B cell (primary cell): ENCODE measurements at regions not wholly inside any gene's neighbourhood (a gene's known extent, or its start where the extent isn't known, plus 50 kb on each side); places are given as distances from the start of the nearest gene placed in this dataset.
"Not testable (repeated sequence)": the region's sequence is repeated elsewhere in the genome, so short reads cannot be mapped to it uniquely, and the experiment has no call there.

ENCODE experiments used
- ATAC-seq: fragments of 200-7000 bp; cut with Tn5 transposase; one replicate; pipeline ENCODE4 v1.10.0; 2021; ENCODE audit warnings: low read depth, mild to moderate bottlenecking, moderate number of reproducible peaks, moderate library complexity
- CTCF ChIA-PET: fragments of 350-600 bp; sonication (Branson Sonifier 250); formaldehyde crosslinking; loops from one replicate; lab custom pipeline; 2021; ENCODE audit warnings: antibody characterized with exemption, inconsistent platforms; lab: Charles Lee
- POLR2A ChIA-PET: fragments of 350-600 bp; sonication (Branson Sonifier 250); formaldehyde crosslinking; loops from one replicate; lab custom pipeline; 2021; ENCODE audit warnings: antibody characterized with exemption; lab: Charles Lee
- DNase-seq: peaks from one replicate; pipeline ENCODE4 v3.0.0; 2013
- H2AFZ ChIP-seq: 2 replicates; pipeline ENCODE4 v1.6.1; 2012; ENCODE audit warnings: mild to moderate bottlenecking, low read depth, low read length; ENCODE audit not compliant: insufficient read depth, poor library complexity, severe bottlenecking
- H3K27ac ChIP-seq, 2 donors: 1 replicate in 1 of 2; 2 replicates in 1 of 2; pipeline ENCODE4 v1.5.1; 2012 to 2013; ENCODE audit warnings: low read length in 2 of 2, mild to moderate bottlenecking in 2 of 2, moderate library complexity in 1 of 2
- H3K27me3 ChIP-seq, 4 experiments: fragments of 200-600 bp in 1 of 4; sonication (generic) in 1 of 4; replicated peaks in 1 of 4; 1 replicate in 2 of 4; 2 replicates in 2 of 4; pipeline versions ENCODE4 v1.6.1 to v1.7.0; 2013 to 2016; ENCODE audit warnings: low read length in 3 of 4, mild to moderate bottlenecking in 2 of 4, mixed read lengths in 1 of 4, moderate library complexity in 1 of 4; ENCODE audit not compliant: insufficient read depth in 4 of 4, control insufficient read depth in 3 of 4; ENCODE audit errors: control extremely low read depth in 1 of 4
- H3K36me3 ChIP-seq, 2 experiments: replicated peaks in 1 of 2; 1 replicate in 1 of 2; 2 replicates in 1 of 2; pipeline versions ENCODE4 v1.6.1 to v1.7.1; 2013; ENCODE audit warnings: low read length in 1 of 2; ENCODE audit not compliant: insufficient read depth in 2 of 2, control insufficient read depth in 1 of 2; ENCODE audit errors: control extremely low read depth in 1 of 2, extremely low read depth in 1 of 2
- H3K4me1 ChIP-seq, 2 donors: fragments of 200-600 bp in 1 of 2; sonication (generic) in 1 of 2; 1 replicate in 1 of 2; 2 replicates in 1 of 2; pipeline versions ENCODE4 v1.5.1 to v1.6.1; 2013 to 2017; ENCODE audit warnings: low read length in 2 of 2; ENCODE audit not compliant: control insufficient read depth in 2 of 2, insufficient read depth in 2 of 2
- H3K4me2 ChIP-seq: replicated peaks from 2 replicates; pipeline ENCODE3; 2012; ENCODE audit warnings: mild to moderate bottlenecking, low read depth, low read length; ENCODE audit not compliant: poor library complexity, severe bottlenecking
- H3K4me3 ChIP-seq, 5 experiments: fragments of 200-600 bp in 1 of 5; sonication (generic) in 1 of 5; 1 replicate in 3 of 5; 2 replicates in 2 of 5; pipeline versions ENCODE4 v1.5.1 to v1.7.0; 2011 to 2016; ENCODE audit warnings: low read length in 4 of 5, mild to moderate bottlenecking in 4 of 5, low read depth in 2 of 5, control low read depth in 1 of 5, moderate library complexity in 1 of 5; ENCODE audit not compliant: insufficient read depth in 1 of 5; ENCODE audit errors: control extremely low read depth in 1 of 5, extremely low read depth in 1 of 5
- H3K79me2 ChIP-seq: fragments of 200-600 bp; sonication (generic); one replicate; pipeline ENCODE4 v1.6.0; 2016; ENCODE audit warnings: low read length; ENCODE audit not compliant: control insufficient read depth, insufficient read depth
- H3K9ac ChIP-seq: fragments of 200-600 bp; sonication (generic); 2 replicates; pipeline ENCODE4 v1.6.1; 2017; ENCODE audit warnings: mild to moderate bottlenecking, low read length, moderate library complexity
- H3K9me3 ChIP-seq, 3 donors: one replicate each; pipeline versions ENCODE4 v1.6.1 to v1.7.1; 2013; ENCODE audit warnings: low read length in 2 of 3; ENCODE audit not compliant: control insufficient read depth in 2 of 3, insufficient read depth in 1 of 3; ENCODE audit errors: control extremely low read depth in 1 of 3
- H4K20me1 ChIP-seq: 2 replicates; pipeline ENCODE4 v1.6.0; 2012; ENCODE audit warnings: mild to moderate bottlenecking, low read length; ENCODE audit not compliant: insufficient read depth, control insufficient read depth, poor library complexity, severe bottlenecking
- H3K27ac Mint-ChIP-seq: one replicate; pipeline ENCODE4 v1.8.0; 2021; ENCODE audit warnings: mixed read lengths
- H3K27me3 Mint-ChIP-seq: one replicate; pipeline ENCODE4 v1.8.0; 2021; ENCODE audit warnings: mixed read lengths
- H3K4me1 Mint-ChIP-seq: one replicate; pipeline ENCODE4 v1.8.0; 2021; ENCODE audit warnings: mixed read lengths
- H3K4me3 Mint-ChIP-seq: one replicate; pipeline ENCODE4 v1.8.0; 2021; ENCODE audit warnings: mixed read lengths
- H3K9me3 Mint-ChIP-seq: one replicate; pipeline ENCODE4 v1.8.0; 2022; ENCODE audit warnings: mixed read lengths; ENCODE audit not compliant: insufficient read depth
- EZH2 ChIP-seq: IDR thresholded peaks from 2 replicates; pipeline ENCODE4 v1.6.1; 2012; ENCODE audit warnings: borderline replicate concordance, low read depth, mild to moderate bottlenecking, moderate library complexity, low read length; ENCODE audit not compliant: insufficient read depth, poor library complexity, severe bottlenecking
- whole genome bisulfite sequencing: methylation state at CpG from one replicate; pipeline ENCODE4 v1.1.5; 2013; ENCODE audit warnings: missing lambda C conversion rate; ENCODE audit not compliant: insufficient coverage; 5-methylcytosine and 5-hydroxymethylcytosine counted together
- intact Hi-C: fragments of 100-400 bp; cut with micrococcal nuclease; formaldehyde crosslinking; loops from one replicate; pipeline ENCODE4 v1.10.0; 2022
- TF ChIP-seq, protein P1 (sequence below): fragments of 200-600 bp; IDR thresholded peaks from one replicate; pipeline ENCODE4 v1.8.0; 2022; ENCODE audit warnings: antibody characterized with exemption, mild to moderate bottlenecking

DNA sequence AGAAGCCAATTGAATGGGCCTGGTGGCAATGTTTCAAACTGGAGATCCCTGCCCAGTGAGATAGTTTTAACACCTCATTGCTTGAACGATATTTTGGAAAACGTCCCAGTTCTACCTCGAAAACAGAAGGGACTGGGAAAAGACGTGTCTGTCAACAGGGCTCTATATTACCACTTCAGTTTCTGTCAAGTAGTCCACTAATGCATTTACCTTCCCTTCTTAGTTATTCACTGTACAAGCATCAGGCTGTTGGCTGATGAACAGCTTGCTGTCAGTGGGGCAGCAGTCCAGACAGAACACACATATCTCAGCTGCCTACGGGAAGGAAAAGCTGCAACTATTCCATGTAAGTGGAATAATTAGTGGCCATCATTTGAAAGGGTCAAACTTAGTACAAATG is 794.7 kb upstream of the GBE1 start:
- intact Hi-C loops, result no loop called here
- ChIA-PET POLR2A (no interaction called here), CTCF (no interaction called here)
- no peak overlapping the region for H3K27ac ChIP-seq
- ATAC-seq (no peak), DNase-seq (no peak)
- no peaks in the 10 kb centered on the region for H3K79me2 ChIP-seq
- no peaks in the 10 kb centered on the region for H4K20me1 ChIP-seq
- H3K4me3 Mint-ChIP-seq, result no peak overlapping the region
- no peak overlapping the region for H3K4me3 ChIP-seq
- H3K9me3 Mint-ChIP-seq, result no peaks in the 10 kb centered on the region
- H2AFZ ChIP-seq, result no peak overlapping the region
- H3K27me3 ChIP-seq, result no peaks in the 10 kb centered on the region
- WGBS, result 93% methylated on average over 4 of the region's 5 CpGs
- no peak overlapping the region for H3K4me2 ChIP-seq
- TF ChIP-seq, protein P1, sequence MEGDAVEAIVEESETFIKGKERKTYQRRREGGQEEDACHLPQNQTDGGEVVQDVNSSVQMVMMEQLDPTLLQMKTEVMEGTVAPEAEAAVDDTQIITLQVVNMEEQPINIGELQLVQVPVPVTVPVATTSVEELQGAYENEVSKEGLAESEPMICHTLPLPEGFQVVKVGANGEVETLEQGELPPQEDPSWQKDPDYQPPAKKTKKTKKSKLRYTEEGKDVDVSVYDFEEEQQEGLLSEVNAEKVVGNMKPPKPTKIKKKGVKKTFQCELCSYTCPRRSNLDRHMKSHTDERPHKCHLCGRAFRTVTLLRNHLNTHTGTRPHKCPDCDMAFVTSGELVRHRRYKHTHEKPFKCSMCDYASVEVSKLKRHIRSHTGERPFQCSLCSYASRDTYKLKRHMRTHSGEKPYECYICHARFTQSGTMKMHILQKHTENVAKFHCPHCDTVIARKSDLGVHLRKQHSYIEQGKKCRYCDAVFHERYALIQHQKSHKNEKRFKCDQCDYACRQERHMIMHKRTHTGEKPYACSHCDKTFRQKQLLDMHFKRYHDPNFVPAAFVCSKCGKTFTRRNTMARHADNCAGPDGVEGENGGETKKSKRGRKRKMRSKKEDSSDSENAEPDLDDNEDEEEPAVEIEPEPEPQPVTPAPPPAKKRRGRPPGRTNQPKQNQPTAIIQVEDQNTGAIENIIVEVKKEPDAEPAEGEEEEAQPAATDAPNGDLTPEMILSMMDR, result no peak
- no peak for TF ChIP-seq EZH2
- H3K9me3 ChIP-seq, result no peaks in the 10 kb centered on the region
- H3K9ac ChIP-seq, result no peak overlapping the region
- H3K27me3 Mint-ChIP-seq, result no peaks in the 10 kb centered on the region
- H3K4me1 ChIP-seq, result no peaks in the 10 kb centered on the region
- no peaks in the 10 kb centered on the region for H3K4me1 Mint-ChIP-seq
- H3K36me3 ChIP-seq, result no peaks in the 10 kb centered on the region
- no peak overlapping the region for H3K27ac Mint-ChIP-seq

DNA sequence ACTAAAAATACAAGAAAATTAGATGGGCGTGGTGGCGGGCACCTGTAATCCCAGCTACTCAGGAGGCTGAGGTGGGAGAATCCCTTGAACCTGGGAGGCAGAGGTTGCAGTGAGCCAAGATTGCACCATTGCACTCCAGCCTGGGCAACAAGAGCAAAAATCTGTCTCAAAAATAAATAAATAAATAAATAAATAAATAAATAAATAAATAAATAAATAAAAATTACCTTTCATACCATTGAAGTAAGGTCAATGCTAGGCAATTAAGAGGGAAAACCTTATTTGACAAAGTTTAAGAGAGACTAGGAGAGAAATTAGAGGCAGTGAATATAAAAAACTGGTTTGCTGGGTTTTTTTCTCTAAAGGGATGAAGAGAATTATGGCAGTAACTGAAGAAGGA is 781.1 kb upstream of the GBE1 start:
- H3K4me2 ChIP-seq, ATAC-seq, DNase-seq, H3K36me3 ChIP-seq, H3K4me3 ChIP-seq, H2AFZ ChIP-seq, H3K27me3 Mint-ChIP-seq, H3K4me1 Mint-ChIP-seq, H3K79me2 ChIP-seq, H3K9me3 ChIP-seq, H3K27ac Mint-ChIP-seq, H3K9ac ChIP-seq, H3K4me1 ChIP-seq, intact Hi-C loops, H3K27ac ChIP-seq, POLR2A ChIA-PET, H3K9me3 Mint-ChIP-seq, H4K20me1 ChIP-seq, H3K27me3 ChIP-seq, H3K4me3 Mint-ChIP-seq, CTCF ChIA-PET: not testable (repeated sequence)
- whole genome bisulfite sequencing, result no CpG with 5 or more reads among the region's 2 CpGs
